Breast epithelium (tissue), 4 donors: ENCODE measurements at regions not wholly inside any gene's neighbourhood (a gene's known extent, or its start where the extent isn't known, plus 50 kb on each side); places are given as distances from the start of the nearest gene placed in this dataset.

Experiments
- DNase-seq, 2 donors: peaks; one replicate each; pipeline ENCODE4 v3.0.0-alpha.2; 2019; ENCODE audit warnings: low spot score in 2 of 2
- H3K27ac ChIP-seq, 2 donors: fragments of 200-600 bp; sonication (generic) in 1 of 2; one replicate each; pipeline ENCODE4 v1.5.1; 2016 to 2019; ENCODE audit warnings: mild to moderate bottlenecking in 1 of 2
- H3K27me3 ChIP-seq, 2 donors: fragments of 200-600 bp; sonication (generic) in 1 of 2; one replicate each; pipeline versions ENCODE4 v1.5.1 to v1.6.0; 2017 to 2019; ENCODE audit warnings: control low read depth in 1 of 2, mild to moderate bottlenecking in 1 of 2
- H3K36me3 ChIP-seq: fragments of 200-600 bp; one replicate; pipeline ENCODE4 v1.5.1; 2019
- H3K4me1 ChIP-seq, 2 donors: fragments of 200-600 bp; sonication (generic); one replicate each; pipeline ENCODE4 v1.5.1; 2016 to 2019; ENCODE audit warnings: control low read depth in 1 of 2
- H3K4me3 ChIP-seq, 3 donors: fragments of 200-600 bp; sonication (generic); 1 replicate in 2 of 3; 2 replicates in 1 of 3; pipeline ENCODE4 v1.5.1; 2016 to 2019; ENCODE audit warnings: mild to moderate bottlenecking in 3 of 3, moderate library complexity in 2 of 3
- H3K9me3 ChIP-seq, 2 donors: fragments of 200-600 bp; sonication (generic) in 1 of 2; one replicate each; pipeline ENCODE4 v1.5.1; 2016 to 2019; ENCODE audit warnings: control low read depth in 1 of 2
- POLR2A ChIP-seq: fragments of 450-650 bp; IDR thresholded peaks from one replicate; pipeline ENCODE4 v1.6.1; 2016; ENCODE audit warnings: antibody characterized with exemption, mild to moderate bottlenecking, moderate library complexity
- POLR2AphosphoS5 ChIP-seq, 3 donors: sonication (generic); formaldehyde crosslinking; IDR thresholded peaks; one replicate each; pipeline ENCODE4 v1.6.1; 2017; ENCODE audit warnings: antibody characterized with exemption in 3 of 3
- intact Hi-C: fragments of 100-400 bp; cut with DNase I; formaldehyde crosslinking; loops from one replicate; pipeline ENCODE4 v1.15.1; 2023; ENCODE audit warnings: low total_unique reads
- TF ChIP-seq, protein P1 (sequence below), 3 donors: fragments of 450-650 bp; IDR thresholded peaks; one replicate each; pipeline ENCODE4 v1.5.1; 2016 to 2017; ENCODE audit warnings: antibody characterized with exemption in 3 of 3, mild to moderate bottlenecking in 3 of 3, moderate library complexity in 3 of 3

DNA sequence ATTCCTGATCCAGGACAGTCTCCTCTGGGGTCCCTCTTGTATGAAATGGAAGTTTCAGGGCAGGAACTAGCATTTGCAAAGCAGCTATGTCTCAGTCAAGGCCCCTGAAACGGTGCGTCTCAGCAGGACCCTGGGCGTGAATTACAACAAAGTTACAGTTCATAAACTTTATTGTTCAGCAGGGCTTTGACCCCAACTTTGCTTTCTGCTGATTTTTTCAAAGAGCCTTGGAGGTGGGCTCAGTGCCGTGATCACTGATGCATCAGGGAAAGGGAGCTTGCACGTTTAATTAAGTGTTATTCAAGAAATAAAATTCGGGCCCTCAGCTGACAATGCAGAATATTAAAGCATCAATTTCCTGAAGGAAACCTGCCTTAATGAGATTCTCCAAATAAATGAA, 260.1 kb upstream of the C16orf82 start:
- TF ChIP-seq, protein P1, sequence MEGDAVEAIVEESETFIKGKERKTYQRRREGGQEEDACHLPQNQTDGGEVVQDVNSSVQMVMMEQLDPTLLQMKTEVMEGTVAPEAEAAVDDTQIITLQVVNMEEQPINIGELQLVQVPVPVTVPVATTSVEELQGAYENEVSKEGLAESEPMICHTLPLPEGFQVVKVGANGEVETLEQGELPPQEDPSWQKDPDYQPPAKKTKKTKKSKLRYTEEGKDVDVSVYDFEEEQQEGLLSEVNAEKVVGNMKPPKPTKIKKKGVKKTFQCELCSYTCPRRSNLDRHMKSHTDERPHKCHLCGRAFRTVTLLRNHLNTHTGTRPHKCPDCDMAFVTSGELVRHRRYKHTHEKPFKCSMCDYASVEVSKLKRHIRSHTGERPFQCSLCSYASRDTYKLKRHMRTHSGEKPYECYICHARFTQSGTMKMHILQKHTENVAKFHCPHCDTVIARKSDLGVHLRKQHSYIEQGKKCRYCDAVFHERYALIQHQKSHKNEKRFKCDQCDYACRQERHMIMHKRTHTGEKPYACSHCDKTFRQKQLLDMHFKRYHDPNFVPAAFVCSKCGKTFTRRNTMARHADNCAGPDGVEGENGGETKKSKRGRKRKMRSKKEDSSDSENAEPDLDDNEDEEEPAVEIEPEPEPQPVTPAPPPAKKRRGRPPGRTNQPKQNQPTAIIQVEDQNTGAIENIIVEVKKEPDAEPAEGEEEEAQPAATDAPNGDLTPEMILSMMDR (IDR thresholded peaks at IDR 0.05), result no peak
- Histone ChIP-seq H3K4me1 (no peaks in the 10 kb centered on the region), H3K9me3 (no peaks in the 10 kb centered on the region), H3K27me3 (peaks cover 0 to 4% of the 10 kb centered on the region in 2 donors), H3K4me3 (no peak overlapping the region), H3K27ac (no peak overlapping the region), H3K36me3 (no peaks in the 10 kb centered on the region)
- DNase-seq, result no peak
- intact Hi-C loops, result no loop called here

DNA sequence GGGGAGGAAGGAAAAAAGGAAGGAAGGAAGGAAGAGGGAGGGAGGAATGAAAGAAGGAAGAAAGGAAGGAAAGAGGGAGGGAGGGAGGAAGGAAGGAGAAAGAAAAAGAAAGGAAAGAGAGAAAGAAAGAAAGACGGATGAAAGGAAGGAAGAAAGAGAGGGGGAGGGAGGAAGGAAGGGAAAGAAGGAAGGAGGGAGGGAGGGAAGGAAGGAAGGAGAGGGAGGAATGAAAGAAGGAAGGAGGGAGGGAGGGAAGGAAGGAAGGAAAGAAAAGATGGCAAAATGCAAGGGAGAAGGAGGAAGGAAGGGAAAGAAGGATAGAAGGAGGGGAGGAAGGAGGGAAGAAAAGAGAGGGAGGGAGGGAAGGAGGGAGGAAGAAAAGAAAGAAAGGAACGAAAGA, 257.3 kb upstream of the C16orf82 start:
- Histone ChIP-seq H3K4me3 (no peak overlapping the region), H3K27ac (no peak overlapping the region), H3K36me3 (no peaks in the 10 kb centered on the region), H3K27me3 (no peaks in the 10 kb centered on the region), H3K4me1 (no peaks in the 10 kb centered on the region), H3K9me3 (no peaks in the 10 kb centered on the region)
- intact Hi-C loops, result no loop called here
- DNase-seq, result no peak
- no peak for TF ChIP-seq POLR2AphosphoS5 (IDR thresholded peaks at IDR 0.05)
- TF ChIP-seq, protein P1 (IDR thresholded peaks at IDR 0.05), result no peak
- TF ChIP-seq POLR2A, result no peak

DNA sequence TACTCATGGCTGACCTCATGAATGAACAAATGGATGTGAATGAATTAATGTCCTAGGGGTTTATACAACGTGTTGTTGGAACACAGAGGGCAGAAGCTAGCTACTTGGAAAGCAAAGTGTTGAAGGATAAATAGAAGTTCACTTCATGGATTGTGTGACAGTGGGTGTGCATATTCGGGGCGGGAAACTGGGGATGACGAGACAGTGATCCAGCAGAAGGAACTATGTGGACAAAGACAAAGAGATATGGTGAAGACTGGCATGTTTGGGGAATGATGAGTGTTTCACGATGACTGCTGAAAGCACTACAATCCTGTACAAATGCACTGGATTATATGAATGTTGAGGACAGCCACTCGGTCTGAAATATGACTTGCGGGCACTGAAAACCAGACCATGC, 250.5 kb upstream of the C16orf82 start:
- no peaks in the 10 kb centered on the region for H3K9me3 ChIP-seq
- no peaks in the 10 kb centered on the region for H3K36me3 ChIP-seq
- DNase-seq, result no peak
- no peaks in the 10 kb centered on the region for H3K4me1 ChIP-seq
- H3K27ac ChIP-seq, result no peak overlapping the region
- H3K27me3 ChIP-seq, result peaks cover 0 to 14% of the 10 kb centered on the region in 2 donors
- no peak overlapping the region for H3K4me3 ChIP-seq
- intact Hi-C loops, result no loop called here
- no peak for TF ChIP-seq POLR2AphosphoS5 (IDR thresholded peaks at IDR 0.05)
- TF ChIP-seq, protein P1 (IDR thresholded peaks at IDR 0.05), result no peak

DNA sequence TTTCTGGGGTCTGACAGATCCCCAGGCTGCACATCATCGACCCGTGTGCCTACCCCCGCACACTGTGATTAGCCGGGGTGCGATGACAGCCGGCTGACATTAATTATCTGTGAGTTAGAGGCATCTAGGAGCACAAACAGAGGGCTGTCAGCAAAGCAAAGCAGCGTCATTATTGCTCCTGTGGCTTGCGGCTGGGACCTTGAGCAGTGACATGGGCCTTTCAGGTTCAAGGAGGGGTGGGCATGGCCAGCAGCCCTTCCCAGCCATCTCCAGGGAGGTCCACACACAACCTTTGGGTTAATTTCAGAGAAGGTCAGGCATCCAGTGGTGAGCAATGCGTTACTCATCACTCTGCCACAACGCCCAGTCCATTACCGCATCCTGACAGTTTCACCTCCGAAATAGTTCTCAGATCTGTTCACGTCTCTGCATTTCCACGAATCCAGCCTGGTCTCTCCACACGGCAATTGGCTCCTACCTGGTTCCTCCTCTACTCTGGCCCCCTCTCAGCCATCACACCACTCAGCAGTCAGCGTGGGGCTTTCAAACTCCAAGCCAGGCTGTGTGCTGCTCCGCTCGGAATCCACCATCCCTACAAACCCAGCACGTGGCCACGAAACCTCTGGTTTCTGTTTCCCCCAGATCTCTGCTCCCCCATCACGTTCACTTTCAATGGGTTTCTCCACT, 249.7 kb upstream of the C16orf82 start:
- intact Hi-C loops, result no loop called here
- Histone ChIP-seq H3K27me3 (peaks cover 0 to 14% of the 10 kb centered on the region in 2 donors), H3K27ac (no peak overlapping the region), H3K4me1 (no peaks in the 10 kb centered on the region), H3K4me3 (peak overlapping the region in 1 of 3 donors; percentile 43), H3K9me3 (no peaks in the 10 kb centered on the region), H3K36me3 (no peaks in the 10 kb centered on the region)
- no peak for TF ChIP-seq POLR2A
- TF ChIP-seq POLR2AphosphoS5 (IDR thresholded peaks at IDR 0.05), result no peak
- TF ChIP-seq, protein P1 (IDR thresholded peaks at IDR 0.05), result no peak
- DNase-seq, result no peak

DNA sequence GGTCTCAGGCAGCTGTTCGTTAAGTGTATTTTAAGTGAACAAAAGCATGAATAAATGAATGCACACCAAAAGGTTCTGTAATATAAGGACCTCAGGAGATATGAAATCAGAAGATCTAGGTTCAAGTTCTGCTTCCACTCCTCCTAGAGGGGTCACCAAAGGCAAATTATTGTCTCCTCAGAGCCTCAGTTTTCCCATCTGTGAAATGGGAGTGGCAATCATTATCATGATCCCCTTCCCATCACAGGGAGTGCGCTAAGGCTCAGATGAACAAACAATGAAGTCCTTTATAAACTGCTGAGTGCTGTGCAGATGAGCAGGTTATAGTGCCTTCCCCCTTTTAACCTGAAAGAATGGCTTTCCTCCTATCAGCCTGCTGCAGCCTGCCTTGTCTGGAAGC, 248.3 kb upstream of the C16orf82 start:
- H3K4me1 ChIP-seq, result no peaks in the 10 kb centered on the region
- no peak for DNase-seq
- peaks cover 0 to 14% of the 10 kb centered on the region in 2 donors for H3K27me3 ChIP-seq
- intact Hi-C loops, result no loop called here
- H3K36me3 ChIP-seq, result no peaks in the 10 kb centered on the region
- no peak overlapping the region for H3K4me3 ChIP-seq
- H3K27ac ChIP-seq, result no peak overlapping the region
- no peaks in the 10 kb centered on the region for H3K9me3 ChIP-seq
- TF ChIP-seq, protein P1 (IDR thresholded peaks at IDR 0.05), result no peak
- TF ChIP-seq POLR2A, result no peak
- TF ChIP-seq POLR2AphosphoS5 (IDR thresholded peaks at IDR 0.05), result no peak
